ENCODE measurements at regions not wholly inside any gene's neighbourhood (a gene's known extent, or its start where the extent isn't known, plus 50 kb on each side); places are given as distances from the start of the nearest gene placed in this dataset.

GRCh38 chr5:172565455-172565854 lies 75.6 kb upstream of the NEURL1B start:
- TF ChIP-seq EZH2 (IDR thresholded peaks at IDR 0.05; ENCODE audit: low read depth, unreplicated experiment) = no peak
- no peak for TF ChIP-seq CTCF (conservative IDR thresholded peaks at IDR 0.05; ENCODE audit: low read depth in 2 of 2)
- TF ChIP-seq, protein P1, sequence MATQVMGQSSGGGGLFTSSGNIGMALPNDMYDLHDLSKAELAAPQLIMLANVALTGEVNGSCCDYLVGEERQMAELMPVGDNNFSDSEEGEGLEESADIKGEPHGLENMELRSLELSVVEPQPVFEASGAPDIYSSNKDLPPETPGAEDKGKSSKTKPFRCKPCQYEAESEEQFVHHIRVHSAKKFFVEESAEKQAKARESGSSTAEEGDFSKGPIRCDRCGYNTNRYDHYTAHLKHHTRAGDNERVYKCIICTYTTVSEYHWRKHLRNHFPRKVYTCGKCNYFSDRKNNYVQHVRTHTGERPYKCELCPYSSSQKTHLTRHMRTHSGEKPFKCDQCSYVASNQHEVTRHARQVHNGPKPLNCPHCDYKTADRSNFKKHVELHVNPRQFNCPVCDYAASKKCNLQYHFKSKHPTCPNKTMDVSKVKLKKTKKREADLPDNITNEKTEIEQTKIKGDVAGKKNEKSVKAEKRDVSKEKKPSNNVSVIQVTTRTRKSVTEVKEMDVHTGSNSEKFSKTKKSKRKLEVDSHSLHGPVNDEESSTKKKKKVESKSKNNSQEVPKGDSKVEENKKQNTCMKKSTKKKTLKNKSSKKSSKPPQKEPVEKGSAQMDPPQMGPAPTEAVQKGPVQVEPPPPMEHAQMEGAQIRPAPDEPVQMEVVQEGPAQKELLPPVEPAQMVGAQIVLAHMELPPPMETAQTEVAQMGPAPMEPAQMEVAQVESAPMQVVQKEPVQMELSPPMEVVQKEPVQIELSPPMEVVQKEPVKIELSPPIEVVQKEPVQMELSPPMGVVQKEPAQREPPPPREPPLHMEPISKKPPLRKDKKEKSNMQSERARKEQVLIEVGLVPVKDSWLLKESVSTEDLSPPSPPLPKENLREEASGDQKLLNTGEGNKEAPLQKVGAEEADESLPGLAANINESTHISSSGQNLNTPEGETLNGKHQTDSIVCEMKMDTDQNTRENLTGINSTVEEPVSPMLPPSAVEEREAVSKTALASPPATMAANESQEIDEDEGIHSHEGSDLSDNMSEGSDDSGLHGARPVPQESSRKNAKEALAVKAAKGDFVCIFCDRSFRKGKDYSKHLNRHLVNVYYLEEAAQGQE (IDR thresholded peaks at IDR 0.05; ENCODE audit: unreplicated experiment) = no peak
